ENCODE measurements at regions not wholly inside any gene's neighbourhood (a gene's known extent, or its start where the extent isn't known, plus 50 kb on each side); places are given as distances from the start of the nearest gene placed in this dataset.

DNA sequence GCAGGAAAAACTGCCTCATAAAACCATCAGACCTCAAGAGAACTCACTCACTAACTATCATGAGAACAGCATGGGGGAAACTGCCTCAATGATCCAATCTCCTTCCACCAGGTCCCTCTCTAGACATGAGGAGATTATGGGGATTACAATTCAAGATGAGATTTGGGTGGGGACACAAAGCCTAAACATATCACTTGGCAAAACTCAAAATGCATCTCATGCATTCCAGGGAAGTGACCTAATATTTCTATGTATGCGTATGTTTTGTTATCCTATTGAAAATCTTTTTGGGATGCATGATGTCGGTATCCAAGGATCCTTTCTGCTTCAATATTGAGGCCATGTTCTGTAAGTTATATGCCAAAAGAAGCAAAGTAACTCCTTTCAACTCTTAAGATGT is 174.0 kb downstream of the PLK2 start:
- 90% methylated on average over 2 of the region's 2 CpGs for WGBS

DNA sequence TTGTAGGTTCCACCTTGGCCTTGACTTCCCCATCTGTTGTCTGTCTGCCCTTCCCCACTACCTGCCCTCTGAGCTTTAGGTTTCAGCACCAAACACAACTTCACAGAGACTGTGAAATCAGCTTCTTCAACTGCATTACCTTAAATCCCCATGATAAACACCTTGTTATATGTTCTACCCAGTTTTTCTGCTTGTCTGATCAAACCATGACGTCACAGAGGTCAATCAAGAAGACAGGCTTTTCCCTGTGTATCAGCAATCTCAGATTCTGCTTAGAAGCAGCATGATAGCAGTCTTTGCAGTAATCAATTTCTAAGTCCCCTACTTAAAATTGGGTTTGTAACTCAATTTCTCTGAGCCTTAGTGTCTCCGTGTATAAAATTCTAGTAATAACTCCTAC is 175.0 kb downstream of the PLK2 start:
- H3K9me3 ChIP-seq (ENCODE audit: control insufficient read depth in 4 of 4, low read length in 3 of 4) = no peaks in the 10 kb centered on the region
- WGBS = 72% methylated on average over 2 of the region's 2 CpGs
- H3K4me1 ChIP-seq (ENCODE audit: control insufficient read depth in 4 of 4, insufficient read depth in 4 of 4, low read length in 3 of 4) = no peaks in the 10 kb centered on the region
- TF ChIP-seq, protein P1, sequence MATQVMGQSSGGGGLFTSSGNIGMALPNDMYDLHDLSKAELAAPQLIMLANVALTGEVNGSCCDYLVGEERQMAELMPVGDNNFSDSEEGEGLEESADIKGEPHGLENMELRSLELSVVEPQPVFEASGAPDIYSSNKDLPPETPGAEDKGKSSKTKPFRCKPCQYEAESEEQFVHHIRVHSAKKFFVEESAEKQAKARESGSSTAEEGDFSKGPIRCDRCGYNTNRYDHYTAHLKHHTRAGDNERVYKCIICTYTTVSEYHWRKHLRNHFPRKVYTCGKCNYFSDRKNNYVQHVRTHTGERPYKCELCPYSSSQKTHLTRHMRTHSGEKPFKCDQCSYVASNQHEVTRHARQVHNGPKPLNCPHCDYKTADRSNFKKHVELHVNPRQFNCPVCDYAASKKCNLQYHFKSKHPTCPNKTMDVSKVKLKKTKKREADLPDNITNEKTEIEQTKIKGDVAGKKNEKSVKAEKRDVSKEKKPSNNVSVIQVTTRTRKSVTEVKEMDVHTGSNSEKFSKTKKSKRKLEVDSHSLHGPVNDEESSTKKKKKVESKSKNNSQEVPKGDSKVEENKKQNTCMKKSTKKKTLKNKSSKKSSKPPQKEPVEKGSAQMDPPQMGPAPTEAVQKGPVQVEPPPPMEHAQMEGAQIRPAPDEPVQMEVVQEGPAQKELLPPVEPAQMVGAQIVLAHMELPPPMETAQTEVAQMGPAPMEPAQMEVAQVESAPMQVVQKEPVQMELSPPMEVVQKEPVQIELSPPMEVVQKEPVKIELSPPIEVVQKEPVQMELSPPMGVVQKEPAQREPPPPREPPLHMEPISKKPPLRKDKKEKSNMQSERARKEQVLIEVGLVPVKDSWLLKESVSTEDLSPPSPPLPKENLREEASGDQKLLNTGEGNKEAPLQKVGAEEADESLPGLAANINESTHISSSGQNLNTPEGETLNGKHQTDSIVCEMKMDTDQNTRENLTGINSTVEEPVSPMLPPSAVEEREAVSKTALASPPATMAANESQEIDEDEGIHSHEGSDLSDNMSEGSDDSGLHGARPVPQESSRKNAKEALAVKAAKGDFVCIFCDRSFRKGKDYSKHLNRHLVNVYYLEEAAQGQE (IDR thresholded peaks at IDR 0.05) = no peak
- TF ChIP-seq, protein P2, sequence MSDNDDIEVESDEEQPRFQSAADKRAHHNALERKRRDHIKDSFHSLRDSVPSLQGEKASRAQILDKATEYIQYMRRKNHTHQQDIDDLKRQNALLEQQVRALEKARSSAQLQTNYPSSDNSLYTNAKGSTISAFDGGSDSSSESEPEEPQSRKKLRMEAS (IDR thresholded peaks at IDR 0.05) = no peak
- TF ChIP-seq GABPA (IDR thresholded peaks at IDR 0.05 in 1 of 2, conservative IDR thresholded peaks at IDR 0.05 in 1 of 2) (no peak), NR2F2 (IDR thresholded peaks at IDR 0.05) (no peak)
- TF ChIP-seq, protein P3, sequence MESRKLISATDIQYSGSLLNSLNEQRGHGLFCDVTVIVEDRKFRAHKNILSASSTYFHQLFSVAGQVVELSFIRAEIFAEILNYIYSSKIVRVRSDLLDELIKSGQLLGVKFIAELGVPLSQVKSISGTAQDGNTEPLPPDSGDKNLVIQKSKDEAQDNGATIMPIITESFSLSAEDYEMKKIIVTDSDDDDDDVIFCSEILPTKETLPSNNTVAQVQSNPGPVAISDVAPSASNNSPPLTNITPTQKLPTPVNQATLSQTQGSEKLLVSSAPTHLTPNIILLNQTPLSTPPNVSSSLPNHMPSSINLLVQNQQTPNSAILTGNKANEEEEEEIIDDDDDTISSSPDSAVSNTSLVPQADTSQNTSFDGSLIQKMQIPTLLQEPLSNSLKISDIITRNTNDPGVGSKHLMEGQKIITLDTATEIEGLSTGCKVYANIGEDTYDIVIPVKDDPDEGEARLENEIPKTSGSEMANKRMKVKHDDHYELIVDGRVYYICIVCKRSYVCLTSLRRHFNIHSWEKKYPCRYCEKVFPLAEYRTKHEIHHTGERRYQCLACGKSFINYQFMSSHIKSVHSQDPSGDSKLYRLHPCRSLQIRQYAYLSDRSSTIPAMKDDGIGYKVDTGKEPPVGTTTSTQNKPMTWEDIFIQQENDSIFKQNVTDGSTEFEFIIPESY (IDR thresholded peaks at IDR 0.05) = no peak

More for the DNA sequence above, 174.0 kb downstream of the PLK2 start:
- no peaks in the 10 kb centered on the region for H3K27me3 ChIP-seq (ENCODE audit: control insufficient read depth in 4 of 4, insufficient read depth in 4 of 4, low read length in 3 of 4)
- H3K4me1 ChIP-seq (ENCODE audit: control insufficient read depth in 4 of 4, insufficient read depth in 4 of 4, low read length in 3 of 4) = no peaks in the 10 kb centered on the region
- TF ChIP-seq, protein P4, sequence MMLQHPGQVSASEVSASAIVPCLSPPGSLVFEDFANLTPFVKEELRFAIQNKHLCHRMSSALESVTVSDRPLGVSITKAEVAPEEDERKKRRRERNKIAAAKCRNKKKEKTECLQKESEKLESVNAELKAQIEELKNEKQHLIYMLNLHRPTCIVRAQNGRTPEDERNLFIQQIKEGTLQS (IDR thresholded peaks at IDR 0.05) = no peak
- no peak for TF ChIP-seq NR2F2 (IDR thresholded peaks at IDR 0.05)
- no peak for TF ChIP-seq FOXA1 (IDR thresholded peaks at IDR 0.05)
- no peak for TF ChIP-seq JUND (IDR thresholded peaks at IDR 0.05)
- TF ChIP-seq, protein P2 (IDR thresholded peaks at IDR 0.05) = no peak
- TF ChIP-seq HNF4A (conservative IDR thresholded peaks at IDR 0.05) = no peak
- TF ChIP-seq, protein P5, sequence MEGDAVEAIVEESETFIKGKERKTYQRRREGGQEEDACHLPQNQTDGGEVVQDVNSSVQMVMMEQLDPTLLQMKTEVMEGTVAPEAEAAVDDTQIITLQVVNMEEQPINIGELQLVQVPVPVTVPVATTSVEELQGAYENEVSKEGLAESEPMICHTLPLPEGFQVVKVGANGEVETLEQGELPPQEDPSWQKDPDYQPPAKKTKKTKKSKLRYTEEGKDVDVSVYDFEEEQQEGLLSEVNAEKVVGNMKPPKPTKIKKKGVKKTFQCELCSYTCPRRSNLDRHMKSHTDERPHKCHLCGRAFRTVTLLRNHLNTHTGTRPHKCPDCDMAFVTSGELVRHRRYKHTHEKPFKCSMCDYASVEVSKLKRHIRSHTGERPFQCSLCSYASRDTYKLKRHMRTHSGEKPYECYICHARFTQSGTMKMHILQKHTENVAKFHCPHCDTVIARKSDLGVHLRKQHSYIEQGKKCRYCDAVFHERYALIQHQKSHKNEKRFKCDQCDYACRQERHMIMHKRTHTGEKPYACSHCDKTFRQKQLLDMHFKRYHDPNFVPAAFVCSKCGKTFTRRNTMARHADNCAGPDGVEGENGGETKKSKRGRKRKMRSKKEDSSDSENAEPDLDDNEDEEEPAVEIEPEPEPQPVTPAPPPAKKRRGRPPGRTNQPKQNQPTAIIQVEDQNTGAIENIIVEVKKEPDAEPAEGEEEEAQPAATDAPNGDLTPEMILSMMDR (IDR thresholded peaks at IDR 0.05; ENCODE audit: low read depth, low read length, missing input control) = no peak
- TF ChIP-seq RXRA (IDR thresholded peaks at IDR 0.05) = no peak
- no peak for TF ChIP-seq EGR1 (IDR thresholded peaks at IDR 0.05; ENCODE audit: low read depth in 2 of 2)
- TF ChIP-seq, protein P3 (IDR thresholded peaks at IDR 0.05) = no peak
- no peak for TF ChIP-seq RAD21 (IDR thresholded peaks at IDR 0.05)
- TF ChIP-seq, protein P1 (IDR thresholded peaks at IDR 0.05) = no peak
- no peak for TF ChIP-seq SP1 (IDR thresholded peaks at IDR 0.05)
- TF ChIP-seq TAF1 (conservative IDR thresholded peaks at IDR 0.05) = no peak
- no peak for TF ChIP-seq FOXA2 (IDR thresholded peaks at IDR 0.05)
- no peak for TF ChIP-seq GABPA (IDR thresholded peaks at IDR 0.05 in 1 of 2, conservative IDR thresholded peaks at IDR 0.05 in 1 of 2)
- no peak for DNase-seq (ENCODE audit: low spot score)
- no peaks in the 10 kb centered on the region for H3K36me3 ChIP-seq (ENCODE audit: control insufficient read depth in 4 of 4, insufficient read depth in 3 of 4, low read depth in 1 of 4, low read length in 3 of 4)
- no peaks in the 10 kb centered on the region for H3K9me3 ChIP-seq (ENCODE audit: control insufficient read depth in 4 of 4, low read length in 3 of 4)
- no peak overlapping the region for H3K27ac ChIP-seq (ENCODE audit: low read depth in 1 of 2, low read length in 2 of 2)
- H3K4me3 ChIP-seq (ENCODE audit: low read depth in 1 of 3, low read length in 3 of 3) = no peak overlapping the region
- H3K9ac ChIP-seq (ENCODE audit: low read depth in 1 of 2, low read length in 2 of 2) = no peak overlapping the region

More for the DNA sequence above, 175.0 kb downstream of the PLK2 start:
- no peak for DNase-seq (ENCODE audit: low spot score)
- Histone ChIP-seq H3K4me3 (ENCODE audit: low read depth in 1 of 3, low read length in 3 of 3) (no peak overlapping the region), H3K27ac (ENCODE audit: low read depth in 1 of 2, low read length in 2 of 2) (no peak overlapping the region), H3K27me3 (ENCODE audit: control insufficient read depth in 4 of 4, insufficient read depth in 4 of 4, low read length in 3 of 4) (peaks cover 0 to 2% (median 0%) of the 10 kb centered on the region in 4 donors), H3K9ac (ENCODE audit: low read depth in 1 of 2, low read length in 2 of 2) (no peak overlapping the region), H3K36me3 (ENCODE audit: control insufficient read depth in 4 of 4, insufficient read depth in 3 of 4, low read depth in 1 of 4, low read length in 3 of 4) (no peaks in the 10 kb centered on the region)

Data from liver (tissue), 8 donors.